Panc1 (cell line): ENCODE measurements at regions not wholly inside any gene's neighbourhood (a gene's known extent, or its start where the extent isn't known, plus 50 kb on each side); places are given as distances from the start of the nearest gene placed in this dataset.
"Not testable (repeated sequence)": the region's sequence is repeated elsewhere in the genome, so short reads cannot be mapped to it uniquely, and the experiment has no call there.

Experiments used
- ATAC-seq: fragments of 200-7000 bp; cut with Tn5 transposase; 2 replicates; pipeline ENCODE4 v1.9.1; 2020; ENCODE audit warnings: mild to moderate bottlenecking, moderate library complexity
- BruUV-seq: library from RNA; stranded (reverse); fragments of 400-500 nt; replicated peaks from 2 replicates; lab custom pipeline; 2021; lab: Mats Ljungman, UMichigan
- CTCF ChIA-PET: fragments of 300-600 bp; sonication (Branson Sonifier 250); formaldehyde crosslinking; loops from one replicate; lab custom pipeline; 2022; ENCODE audit warnings: antibody characterized with exemption; lab: Charles Lee
- POLR2A ChIA-PET: fragments of 300-600 bp; sonication (Branson Sonifier 250); formaldehyde crosslinking; loops from one replicate; lab custom pipeline; 2022; ENCODE audit warnings: antibody characterized with exemption; lab: Charles Lee
- DNase-seq: peaks from one replicate; pipeline ENCODE4 v3.0.0-alpha.2; 2010; ENCODE audit warnings: low read depth, low spot score
- H3K27ac ChIP-seq: 2 replicates; pipeline ENCODE4 v1.5.1; 2011; ENCODE audit warnings: mild to moderate bottlenecking, low read length, inconsistent platforms
- H3K27me3 ChIP-seq: fragments of 200-500 bp; sonication (Bioruptor generic); 2 replicates; pipeline ENCODE4 v1.6.0; 2014; ENCODE audit warnings: low read length, inconsistent platforms; ENCODE audit not compliant: control insufficient read depth, insufficient read depth
- H3K36me3 ChIP-seq: fragments of 200-500 bp; sonication (Bioruptor generic); 2 replicates; pipeline ENCODE4 v1.5.1; 2014; ENCODE audit warnings: inconsistent platforms, mild to moderate bottlenecking, low read length, moderate library complexity; ENCODE audit not compliant: control insufficient read depth, insufficient read depth
- H3K4me1 ChIP-seq: 2 replicates; pipeline ENCODE4 v1.5.1; 2011; ENCODE audit warnings: inconsistent platforms, mild to moderate bottlenecking, low read length, moderate library complexity; ENCODE audit not compliant: control insufficient read depth, insufficient read depth
- H3K4me3 ChIP-seq, 2 experiments: 2 replicates each; pipeline ENCODE4 v1.5.1; 2011 to 2012; ENCODE audit warnings: low read depth in 2 of 2, low read length in 2 of 2, mild to moderate bottlenecking in 2 of 2, inconsistent platforms in 1 of 2, moderate library complexity in 1 of 2
- H3K9me3 ChIP-seq: fragments of 200-500 bp; sonication (Bioruptor generic); 2 replicates; pipeline ENCODE4 v1.5.1; 2014; ENCODE audit warnings: low read depth, mild to moderate bottlenecking, inconsistent platforms, low read length, moderate library complexity; ENCODE audit not compliant: control insufficient read depth, insufficient read depth
- POLR2AphosphoS5 ChIP-seq: IDR thresholded peaks from 2 replicates; pipeline ENCODE4 v1.6.1; 2012; ENCODE audit warnings: mild to moderate bottlenecking, low read depth, low read length, moderate library complexity
- SIN3A ChIP-seq: IDR thresholded peaks from 2 replicates; pipeline ENCODE4 v1.6.1; 2012; ENCODE audit warnings: low read depth, mild to moderate bottlenecking, low read length, moderate library complexity, borderline replicate concordance; ENCODE audit not compliant: insufficient read depth
- TCF7L2 ChIP-seq: IDR thresholded peaks from 2 replicates; pipeline ENCODE4 v1.6.1; 2011; ENCODE audit warnings: mild to moderate bottlenecking, low read depth, low read length, inconsistent platforms
- in situ Hi-C: cut with HindIII; loops from 2 replicates; pipeline ENCODE4 v1.10.0; 2016; ENCODE audit warnings: low sequenced_read_pairs, low pct_unique_long_range_greater_than_20kb
- intact Hi-C: fragments of 100-400 bp; cut with micrococcal nuclease; formaldehyde crosslinking; loops from one replicate; pipeline ENCODE4 v1.10.0; 2022; ENCODE audit not compliant: unreplicated experiment
- TF ChIP-seq, protein P1 (sequence below), 2 experiments: IDR thresholded peaks; 2 replicates each; pipeline ENCODE4 v1.6.1; 2011 to 2012; ENCODE audit warnings: low read depth in 2 of 2, control low read depth in 1 of 2, low read length in 1 of 2, mild to moderate bottlenecking in 1 of 2, moderate library complexity in 1 of 2; ENCODE audit not compliant: insufficient read depth in 1 of 2
- TF ChIP-seq, protein P2 (sequence below): fragments of 450-650 bp; IDR thresholded peaks from 2 replicates; pipeline ENCODE4 v1.5.1; 2017; ENCODE audit warnings: mild to moderate bottlenecking

DNA sequence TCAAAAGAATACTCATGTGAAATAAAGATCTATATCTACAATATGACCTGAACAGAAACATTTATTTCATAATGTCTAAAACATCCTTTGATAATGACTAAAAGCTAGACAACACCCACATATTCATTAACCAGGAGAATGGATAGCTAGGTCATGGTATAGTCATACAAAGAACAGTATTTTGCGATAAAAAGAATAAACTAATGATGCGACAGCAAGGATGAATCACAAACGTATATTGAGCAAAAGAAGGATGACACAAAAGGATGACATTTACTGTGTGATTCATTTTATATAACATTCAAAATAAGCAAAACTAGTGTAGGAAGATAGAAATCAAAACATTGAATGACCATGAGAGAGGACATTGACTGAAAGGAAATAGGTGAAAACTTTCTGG, 1233.1 kb downstream of the OTOL1 start:
- intact Hi-C loops (no loop called here), in situ Hi-C loops (no loop called here)
- no peaks in the 10 kb centered on the region for H3K9me3 ChIP-seq
- no peaks in the 10 kb centered on the region for H3K27me3 ChIP-seq
- TF ChIP-seq, protein P1, sequence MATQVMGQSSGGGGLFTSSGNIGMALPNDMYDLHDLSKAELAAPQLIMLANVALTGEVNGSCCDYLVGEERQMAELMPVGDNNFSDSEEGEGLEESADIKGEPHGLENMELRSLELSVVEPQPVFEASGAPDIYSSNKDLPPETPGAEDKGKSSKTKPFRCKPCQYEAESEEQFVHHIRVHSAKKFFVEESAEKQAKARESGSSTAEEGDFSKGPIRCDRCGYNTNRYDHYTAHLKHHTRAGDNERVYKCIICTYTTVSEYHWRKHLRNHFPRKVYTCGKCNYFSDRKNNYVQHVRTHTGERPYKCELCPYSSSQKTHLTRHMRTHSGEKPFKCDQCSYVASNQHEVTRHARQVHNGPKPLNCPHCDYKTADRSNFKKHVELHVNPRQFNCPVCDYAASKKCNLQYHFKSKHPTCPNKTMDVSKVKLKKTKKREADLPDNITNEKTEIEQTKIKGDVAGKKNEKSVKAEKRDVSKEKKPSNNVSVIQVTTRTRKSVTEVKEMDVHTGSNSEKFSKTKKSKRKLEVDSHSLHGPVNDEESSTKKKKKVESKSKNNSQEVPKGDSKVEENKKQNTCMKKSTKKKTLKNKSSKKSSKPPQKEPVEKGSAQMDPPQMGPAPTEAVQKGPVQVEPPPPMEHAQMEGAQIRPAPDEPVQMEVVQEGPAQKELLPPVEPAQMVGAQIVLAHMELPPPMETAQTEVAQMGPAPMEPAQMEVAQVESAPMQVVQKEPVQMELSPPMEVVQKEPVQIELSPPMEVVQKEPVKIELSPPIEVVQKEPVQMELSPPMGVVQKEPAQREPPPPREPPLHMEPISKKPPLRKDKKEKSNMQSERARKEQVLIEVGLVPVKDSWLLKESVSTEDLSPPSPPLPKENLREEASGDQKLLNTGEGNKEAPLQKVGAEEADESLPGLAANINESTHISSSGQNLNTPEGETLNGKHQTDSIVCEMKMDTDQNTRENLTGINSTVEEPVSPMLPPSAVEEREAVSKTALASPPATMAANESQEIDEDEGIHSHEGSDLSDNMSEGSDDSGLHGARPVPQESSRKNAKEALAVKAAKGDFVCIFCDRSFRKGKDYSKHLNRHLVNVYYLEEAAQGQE (IDR thresholded peaks at IDR 0.05; ENCODE audit: insufficient read depth in 1 of 2, low read depth in 2 of 2, low read length in 1 of 2), result no peak
- TF ChIP-seq SIN3A, result no peak
- TF ChIP-seq, protein P2, sequence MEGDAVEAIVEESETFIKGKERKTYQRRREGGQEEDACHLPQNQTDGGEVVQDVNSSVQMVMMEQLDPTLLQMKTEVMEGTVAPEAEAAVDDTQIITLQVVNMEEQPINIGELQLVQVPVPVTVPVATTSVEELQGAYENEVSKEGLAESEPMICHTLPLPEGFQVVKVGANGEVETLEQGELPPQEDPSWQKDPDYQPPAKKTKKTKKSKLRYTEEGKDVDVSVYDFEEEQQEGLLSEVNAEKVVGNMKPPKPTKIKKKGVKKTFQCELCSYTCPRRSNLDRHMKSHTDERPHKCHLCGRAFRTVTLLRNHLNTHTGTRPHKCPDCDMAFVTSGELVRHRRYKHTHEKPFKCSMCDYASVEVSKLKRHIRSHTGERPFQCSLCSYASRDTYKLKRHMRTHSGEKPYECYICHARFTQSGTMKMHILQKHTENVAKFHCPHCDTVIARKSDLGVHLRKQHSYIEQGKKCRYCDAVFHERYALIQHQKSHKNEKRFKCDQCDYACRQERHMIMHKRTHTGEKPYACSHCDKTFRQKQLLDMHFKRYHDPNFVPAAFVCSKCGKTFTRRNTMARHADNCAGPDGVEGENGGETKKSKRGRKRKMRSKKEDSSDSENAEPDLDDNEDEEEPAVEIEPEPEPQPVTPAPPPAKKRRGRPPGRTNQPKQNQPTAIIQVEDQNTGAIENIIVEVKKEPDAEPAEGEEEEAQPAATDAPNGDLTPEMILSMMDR, result no peak
- TF ChIP-seq POLR2AphosphoS5, result no peak
- TF ChIP-seq TCF7L2, result no peak
- H3K36me3 ChIP-seq, result no peaks in the 10 kb centered on the region
- DNase-seq, result no peak
- CTCF ChIA-PET, result no interaction called here
- POLR2A ChIA-PET, result no interaction called here
- no peak for ATAC-seq
- no peaks in the 10 kb centered on the region for H3K4me1 ChIP-seq
- no peak overlapping the region for H3K27ac ChIP-seq
- BruUV-seq, result no TSS peak
- no peak overlapping the region for H3K4me3 ChIP-seq

DNA sequence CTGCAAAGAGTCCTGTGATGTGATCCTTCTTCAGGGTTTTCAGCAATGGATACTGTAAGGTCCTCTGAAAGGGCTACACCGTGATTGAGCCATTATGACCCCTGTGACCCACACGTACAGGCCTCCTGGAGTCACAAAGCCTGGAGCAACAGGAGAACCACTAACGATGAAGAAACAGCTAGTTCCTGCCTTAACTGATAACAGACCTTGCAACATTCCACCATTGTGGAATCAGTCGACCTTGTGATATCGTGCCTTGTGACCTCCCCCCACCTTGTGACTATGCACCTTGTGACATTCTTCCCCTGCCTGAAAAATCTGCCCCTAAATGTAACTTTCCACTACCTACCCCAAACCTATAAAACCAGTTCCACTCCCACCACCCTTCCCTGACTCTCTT, 1235.4 kb downstream of the OTOL1 start:
- H3K9me3 ChIP-seq, CTCF ChIA-PET, POLR2A ChIA-PET, H3K4me3 ChIP-seq, intact Hi-C loops, ATAC-seq, DNase-seq, H3K27me3 ChIP-seq, BruUV-seq, H3K27ac ChIP-seq, H3K36me3 ChIP-seq, in situ Hi-C loops, H3K4me1 ChIP-seq: not testable (repeated sequence)

DNA sequence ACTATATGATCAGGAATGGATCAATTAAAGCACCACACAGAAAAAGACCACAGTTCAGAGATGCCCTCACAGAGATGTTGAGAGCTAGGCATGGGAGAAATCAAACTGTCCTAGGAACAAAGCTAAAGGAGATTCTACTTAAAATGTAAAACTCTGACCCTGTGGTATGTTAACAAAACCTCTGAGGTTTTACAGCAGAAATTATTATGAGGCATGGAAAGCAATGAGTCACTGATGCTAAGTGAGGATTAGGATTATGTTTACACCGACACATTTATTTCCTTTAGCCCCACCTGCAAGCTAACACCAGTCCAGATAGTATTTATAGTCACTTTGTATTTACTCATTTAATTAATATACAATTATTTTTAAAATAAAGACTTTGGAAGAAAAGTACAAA, 1242.2 kb downstream of the OTOL1 start:
- no peaks in the 10 kb centered on the region for H3K36me3 ChIP-seq
- in situ Hi-C loops, result no loop called here
- H3K4me3 ChIP-seq, result no peak overlapping the region
- intact Hi-C loops, result no loop called here
- no peaks in the 10 kb centered on the region for H3K27me3 ChIP-seq
- no peaks in the 10 kb centered on the region for H3K9me3 ChIP-seq
- no peak for ATAC-seq
- no TSS peak for BruUV-seq
- ChIA-PET POLR2A (no interaction called here), CTCF (no interaction called here)
- no peak overlapping the region for H3K27ac ChIP-seq
- no peak for TF ChIP-seq SIN3A
- no peak for TF ChIP-seq POLR2AphosphoS5
- TF ChIP-seq, protein P2, result no peak
- DNase-seq, result no peak
- H3K4me1 ChIP-seq, result no peaks in the 10 kb centered on the region
